Activated CD4-positive, alpha-beta T cell treated with anti-CD3 and anti-CD28 coated beads for 48 hours (primary cell): ENCODE measurements at regions not wholly inside any gene's neighbourhood (a gene's known extent, or its start where the extent isn't known, plus 50 kb on each side); places are given as distances from the start of the nearest gene placed in this dataset.
"Not testable (repeated sequence)": the region's sequence is repeated elsewhere in the genome, so short reads cannot be mapped to it uniquely, and the experiment has no call there.

Experiments
- DNase-seq: peaks from one replicate; pipeline ENCODE4 v3.0.0-alpha.2; 2020

GRCh38 chr1:67530071-67530470 lies 99.9 kb upstream of the SERBP1 start:
- DNase-seq = no peak

DNA sequence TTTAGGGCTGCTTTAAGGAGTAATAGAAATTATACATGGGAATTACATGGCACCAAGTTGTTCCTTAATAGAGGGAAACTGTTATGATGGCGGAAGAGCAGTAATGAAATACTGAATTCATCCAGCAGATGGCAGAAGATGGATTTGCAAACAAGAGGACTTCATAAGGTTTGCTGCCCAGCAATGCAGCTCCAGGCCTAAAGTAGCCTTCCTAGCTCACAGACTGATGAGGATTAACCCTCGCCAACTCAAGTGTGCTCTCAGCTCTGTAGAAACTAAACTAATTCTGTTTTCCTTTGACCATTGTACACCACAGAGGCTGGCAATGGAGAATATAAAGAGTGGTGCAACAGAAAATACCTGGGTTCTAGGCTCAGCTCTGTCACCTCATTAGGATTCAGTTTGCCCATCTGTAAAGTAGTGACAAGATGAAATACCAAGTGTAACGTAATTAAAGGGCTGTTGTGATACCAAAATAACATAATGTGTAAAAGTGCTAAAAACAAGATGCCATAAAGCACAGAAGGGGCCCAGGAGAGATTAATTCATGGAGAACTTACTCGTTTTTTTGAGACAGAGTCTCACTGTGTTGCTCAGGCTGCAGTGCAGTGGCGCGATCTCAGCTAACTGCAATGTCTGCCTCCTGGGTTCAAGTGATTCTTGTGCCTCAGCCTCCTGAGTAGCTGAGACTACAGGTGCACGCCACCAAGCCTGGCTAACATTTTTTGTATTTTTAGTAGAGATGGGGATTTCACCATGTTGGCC lies 102.4 kb upstream of the SERBP1 start:
- DNase-seq = peak; percentile 7

- no peak for DNase-seq
These were observed 104.4 kb upstream of the SERBP1 start for GRCh38 chr1:67534627-67535065.

GRCh38 chr1:67535474-67535873 lies 105.3 kb upstream of the SERBP1 start:
- DNase-seq = peak; percentile 79

DNA sequence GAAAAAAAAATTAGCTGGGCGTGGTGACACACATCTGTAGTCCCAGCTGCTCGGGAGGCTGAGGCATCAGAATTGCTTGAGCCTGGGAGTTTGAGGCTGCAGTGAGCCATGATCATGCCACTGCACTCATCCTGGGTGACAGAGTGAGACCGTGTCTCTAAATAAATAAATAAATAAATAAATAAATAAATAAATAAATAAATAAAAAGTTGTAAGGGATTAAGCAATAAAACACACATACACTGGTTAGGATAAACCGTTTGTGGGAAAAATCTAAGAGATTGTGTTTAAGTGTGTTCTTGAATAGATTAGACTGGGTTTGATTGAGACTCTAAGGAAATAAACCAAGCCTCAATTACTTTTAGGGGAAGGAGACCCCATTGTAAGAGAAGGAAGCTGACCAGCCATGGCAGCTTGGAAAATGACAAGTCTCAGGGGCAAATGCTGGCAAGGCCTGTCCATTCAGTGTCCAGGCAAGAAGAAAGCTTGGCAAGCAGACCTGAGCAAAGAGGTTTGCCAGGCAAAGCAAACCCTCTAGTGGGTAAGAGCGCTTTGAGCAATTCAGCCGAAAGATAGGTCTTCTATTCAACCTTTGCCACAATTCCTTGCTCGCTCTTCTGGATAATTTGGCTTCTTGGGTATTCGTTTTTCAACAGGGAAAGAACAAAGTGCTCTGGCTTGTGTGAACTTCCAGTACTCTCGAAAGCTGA lies 106.9 kb upstream of the SERBP1 start:
- DNase-seq = no peak

GRCh38 chr1:67537667-67538018 lies 107.4 kb upstream of the SERBP1 start:
- no peak for DNase-seq

GRCh38 chr1:67540025-67540732 lies 110.0 kb upstream of the SERBP1 start:
- DNase-seq = no peak

DNA sequence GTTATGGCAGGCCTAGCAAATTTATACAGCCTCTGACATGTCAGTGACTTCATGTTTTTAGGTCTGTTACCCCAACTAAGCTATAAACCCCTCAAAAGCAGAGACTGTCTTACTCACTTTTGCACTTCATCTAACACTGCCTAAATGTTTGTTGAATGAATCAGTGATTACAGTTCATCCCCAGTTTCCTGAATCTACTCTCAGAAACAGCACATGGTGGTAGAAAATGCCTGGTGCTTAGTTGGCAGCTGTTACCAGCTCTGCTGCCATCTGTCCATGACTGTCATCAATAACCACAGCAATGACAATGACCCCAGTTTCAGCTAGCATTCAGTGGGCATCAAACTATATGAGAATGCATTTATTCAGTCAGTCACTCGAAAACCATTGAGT lies 110.5 kb upstream of the SERBP1 start:
- no peak for DNase-seq

GRCh38 chr1:67542747-67543146 lies 112.5 kb upstream of the SERBP1 start:
- no peak for DNase-seq

DNA sequence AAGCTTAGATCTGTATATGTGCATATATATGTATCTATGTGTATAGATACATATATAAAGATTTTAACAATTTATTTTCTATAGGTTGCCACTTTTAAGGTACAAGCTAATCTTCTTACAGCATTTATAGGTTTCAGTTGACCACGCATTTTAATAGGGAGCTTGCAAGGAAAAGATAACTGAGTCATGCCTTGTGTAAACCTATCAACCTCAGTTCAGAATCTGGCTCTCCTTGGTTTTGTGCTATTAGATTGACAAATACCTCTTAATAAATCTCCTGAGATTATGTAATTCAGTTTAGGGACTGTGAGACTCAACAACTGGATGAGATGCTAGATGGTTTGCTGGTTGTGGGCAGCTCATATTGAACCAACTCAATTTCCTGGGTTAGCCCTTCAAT lies 114.7 kb upstream of the SERBP1 start:
- DNase-seq = no peak

DNA sequence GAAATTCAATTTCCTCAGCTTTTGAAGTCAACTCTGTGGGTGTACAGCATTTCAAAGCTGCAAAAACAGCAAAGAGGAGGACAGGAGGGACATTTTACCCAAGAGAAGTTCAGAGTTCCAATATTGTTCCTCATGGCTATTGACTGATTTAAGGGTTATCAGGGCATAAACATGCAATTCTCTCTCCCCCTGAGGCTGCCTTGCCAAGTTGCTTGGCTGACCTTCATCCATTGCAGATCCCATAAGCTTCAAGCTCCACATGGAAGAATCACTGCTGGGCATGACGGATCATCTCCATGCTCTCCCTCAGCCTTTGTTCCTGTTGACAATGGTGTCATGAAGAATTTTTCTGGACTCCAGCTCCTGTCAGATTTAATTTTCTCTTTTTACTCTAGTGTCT lies 115.2 kb upstream of the SERBP1 start:
- no peak for DNase-seq

- no peak for DNase-seq
These were observed 121.2 kb upstream of the SERBP1 start for GRCh38 chr1:67551375-67551774.

GRCh38 chr1:67552336-67552759 lies 122.1 kb upstream of the SERBP1 start:
- no peak for DNase-seq

- DNase-seq = not testable (repeated sequence)
These were observed 124.0 kb upstream of the SERBP1 start for GRCh38 chr1:67554204-67554603.

GRCh38 chr1:67555461-67556296 lies 125.5 kb upstream of the SERBP1 start:
- no peak for DNase-seq

DNA sequence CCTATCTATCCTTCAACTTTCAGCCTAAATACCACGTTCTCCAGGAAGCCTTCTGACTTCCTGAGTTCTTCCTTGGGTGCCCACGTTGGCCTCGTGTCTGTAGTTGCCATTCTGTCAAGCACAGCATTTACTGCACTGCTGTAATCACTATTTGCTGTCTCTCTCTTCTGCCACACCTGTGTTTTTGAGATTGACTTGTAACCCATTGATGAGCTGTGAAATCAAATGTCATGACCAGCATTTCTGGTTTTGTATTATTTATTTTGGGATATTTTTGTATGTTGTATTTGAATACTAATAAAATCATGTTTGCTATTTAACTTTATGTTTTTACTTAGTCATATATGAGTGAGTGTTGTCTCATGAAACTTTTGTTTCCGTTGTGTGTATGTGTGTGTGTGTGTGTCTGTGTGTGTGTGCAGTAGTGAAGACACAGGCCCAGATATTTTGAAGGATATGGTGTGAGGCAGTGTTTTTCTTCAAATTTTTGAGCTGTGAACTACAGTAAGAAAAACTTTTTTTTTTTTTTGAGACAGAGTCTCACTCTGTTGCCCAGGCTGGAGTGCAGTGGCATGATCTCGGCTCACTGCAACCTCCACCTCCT lies 126.2 kb upstream of the SERBP1 start:
- DNase-seq = no peak

GRCh38 chr1:67557696-67558448 lies 127.1 kb upstream of the GADD45A start:
- DNase-seq = no peak

GRCh38 chr1:67558449-67559193 lies 126.4 kb upstream of the GADD45A start:
- DNase-seq = no peak

DNA sequence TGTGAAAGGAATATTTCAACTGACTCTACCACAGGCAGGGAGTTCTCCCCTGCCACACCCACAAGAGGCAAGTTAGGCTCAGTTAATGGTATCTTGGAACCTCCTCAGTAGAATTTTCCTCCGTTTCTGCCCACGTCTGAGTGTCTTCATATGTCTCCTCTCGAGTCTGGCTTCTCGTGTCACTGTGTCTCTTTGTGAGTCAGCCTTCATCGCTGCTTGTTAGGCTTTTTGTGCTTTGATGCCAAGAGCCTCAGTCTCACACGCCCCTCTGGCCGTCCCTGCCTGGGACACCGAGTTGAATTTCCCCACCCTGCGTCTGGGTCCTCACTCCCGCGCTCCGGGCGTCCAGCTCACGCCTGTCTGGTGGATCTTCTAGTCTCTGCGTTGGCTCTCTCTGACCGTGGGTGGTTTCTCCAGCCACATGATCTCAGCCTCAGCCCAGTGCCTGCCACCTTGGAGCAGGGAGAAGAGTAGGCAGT lies 125.7 kb upstream of the GADD45A start:
- DNase-seq = no peak

DNA sequence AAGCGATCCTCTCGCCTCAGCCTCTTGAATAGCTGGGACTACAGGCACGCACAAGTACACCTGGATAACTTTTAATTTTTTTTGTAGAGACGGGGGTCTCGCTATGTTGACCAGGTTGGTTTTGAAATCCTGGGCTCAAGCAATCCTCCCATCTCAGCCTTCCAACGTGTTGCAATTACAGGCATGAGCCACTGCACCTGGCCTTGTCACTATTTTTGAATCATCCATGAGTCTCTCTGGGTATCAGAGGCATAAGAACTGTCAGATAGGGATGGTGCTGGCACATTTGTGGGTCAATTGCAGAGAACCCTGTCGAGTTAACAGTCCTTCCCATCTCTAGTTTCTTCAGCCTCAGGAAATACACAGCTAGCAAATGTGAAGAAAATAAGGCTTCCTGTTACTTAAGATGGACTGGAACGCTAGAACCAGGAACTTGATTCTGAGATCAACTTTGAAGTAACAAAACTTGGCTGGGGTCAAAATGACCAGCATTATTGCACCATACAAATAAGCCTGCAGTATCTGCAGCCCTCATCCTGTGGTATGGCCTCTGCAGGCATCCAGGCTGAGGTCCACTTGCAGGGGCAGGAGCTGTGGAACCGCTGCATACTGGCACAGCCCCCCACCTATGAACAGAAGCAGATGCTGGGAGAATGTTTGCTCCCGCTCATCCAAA lies 124.3 kb upstream of the GADD45A start:
- no peak for DNase-seq
